Hepatic stellate cell (primary cell): ENCODE measurements at regions not wholly inside any gene's neighbourhood (a gene's known extent, or its start where the extent isn't known, plus 50 kb on each side); places are given as distances from the start of the nearest gene placed in this dataset.
"Not testable (repeated sequence)": the region's sequence is repeated elsewhere in the genome, so short reads cannot be mapped to it uniquely, and the experiment has no call there.

Source experiments
- DNase-seq: peaks from one replicate; pipeline ENCODE4 v3.0.0; 2011; ENCODE audit warnings: low spot score

DNA sequence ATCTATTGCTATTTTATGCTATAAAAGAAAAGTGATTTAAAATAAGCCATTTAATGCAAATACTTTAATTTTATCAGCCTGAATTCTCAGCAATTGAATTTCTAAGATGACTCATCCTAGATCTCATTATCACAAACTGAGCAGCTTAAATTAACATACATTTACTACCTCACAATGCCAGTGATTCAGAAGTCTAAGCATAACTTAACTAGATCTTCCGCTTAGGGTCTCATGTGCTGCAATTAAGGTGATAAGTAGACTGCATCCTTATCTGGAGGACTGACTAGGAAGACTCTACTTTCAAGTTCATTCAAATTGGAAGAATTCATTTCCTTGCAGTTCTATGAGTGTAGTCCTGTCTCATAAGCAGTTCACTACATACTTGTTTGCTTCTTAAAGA, 286.6 kb downstream of the COL11A1 start:
- no peak for DNase-seq

DNA sequence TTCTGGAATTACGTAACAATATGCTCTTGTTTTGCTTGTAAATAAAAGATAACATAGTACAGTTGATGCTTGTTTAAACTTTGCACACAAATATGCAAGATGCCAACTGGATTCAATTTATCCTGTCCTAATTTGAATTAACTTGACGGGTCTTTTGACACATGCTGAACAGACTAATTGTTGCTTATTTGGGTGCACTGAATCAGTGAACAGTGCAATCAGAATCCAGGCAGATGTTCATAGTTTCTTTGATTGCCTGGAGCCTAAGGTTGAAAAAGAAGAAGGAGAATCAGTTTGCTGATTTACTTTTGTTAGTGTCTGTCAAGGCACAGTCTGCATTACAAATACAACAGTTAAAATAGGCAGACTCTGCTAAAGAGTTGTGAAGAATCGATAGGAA, 307.9 kb downstream of the COL11A1 start:
- no peak for DNase-seq

DNA sequence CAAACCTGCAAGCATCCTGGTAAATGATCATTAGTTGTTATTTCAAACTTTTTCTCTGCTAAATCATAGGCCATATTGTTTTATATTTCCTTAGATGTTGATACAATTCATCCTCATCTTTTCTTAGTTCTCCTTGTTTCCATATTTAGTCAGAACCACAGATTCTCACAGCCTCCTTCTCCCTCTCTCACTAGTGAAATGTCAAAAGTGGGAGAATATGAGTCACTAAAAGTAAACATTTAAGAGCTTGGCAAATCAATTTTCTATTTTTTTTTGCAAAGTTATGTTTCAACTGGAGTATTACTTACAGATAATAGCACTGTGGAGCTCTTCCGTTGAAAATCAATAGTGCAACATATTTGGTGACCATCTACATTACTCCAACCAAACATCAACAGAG, 308.8 kb downstream of the COL11A1 start:
- DNase-seq: no peak

DNA sequence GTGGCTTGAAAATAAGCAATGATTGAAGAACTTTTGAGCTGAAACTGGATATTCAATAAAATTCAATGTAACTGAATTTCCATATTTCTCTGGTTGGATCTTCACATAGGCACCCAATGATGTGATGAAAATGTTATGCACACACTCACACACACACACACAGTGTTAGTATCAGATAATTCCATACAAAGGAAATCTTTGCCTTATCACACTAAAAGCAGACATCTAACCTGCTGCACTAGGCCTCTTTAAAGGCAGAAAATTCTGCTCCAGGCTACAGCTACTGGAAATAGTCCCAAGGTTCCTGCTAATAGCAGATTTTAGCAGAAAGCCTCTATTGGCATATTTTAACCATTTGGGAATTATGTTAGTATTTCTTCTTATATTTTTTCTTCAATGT, 309.6 kb downstream of the COL11A1 start:
- no peak for DNase-seq

DNA sequence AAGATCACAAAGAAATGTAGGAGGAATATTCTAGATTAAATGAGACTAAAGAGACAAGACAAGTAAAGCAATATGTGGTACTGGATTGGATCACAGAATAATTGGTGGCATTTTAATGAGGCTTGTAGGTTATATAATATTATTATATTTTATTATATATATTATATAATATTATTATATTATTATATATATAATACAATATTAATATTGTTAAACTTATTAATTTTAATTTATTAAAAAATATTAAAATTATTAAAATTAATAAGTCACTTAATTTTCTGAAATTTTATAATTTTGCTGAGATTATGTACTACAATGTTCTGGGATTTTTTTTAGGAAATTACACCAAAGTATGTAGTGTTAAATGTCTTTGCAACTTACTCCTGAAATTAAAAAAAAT, 311.9 kb downstream of the COL11A1 start:
- no peak for DNase-seq

DNA sequence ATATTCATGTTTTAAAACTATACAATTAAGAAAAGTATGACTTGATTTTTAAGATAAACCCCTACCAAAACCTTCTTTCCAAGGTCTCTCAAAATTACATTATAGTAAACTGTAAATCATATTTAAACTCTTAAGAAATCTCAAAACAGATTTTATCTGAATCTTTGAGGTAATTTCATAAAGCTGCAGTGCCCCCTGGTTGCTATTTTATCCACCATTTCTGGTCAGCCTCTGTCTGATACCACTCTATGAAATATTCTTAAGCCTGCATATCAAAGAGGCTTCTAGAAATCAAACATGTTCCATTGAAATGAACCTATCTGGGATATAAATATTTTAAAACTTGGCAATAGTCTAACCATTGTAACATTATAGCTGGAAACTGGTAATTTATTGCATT, 317.3 kb downstream of the COL11A1 start:
- no peak for DNase-seq

DNA sequence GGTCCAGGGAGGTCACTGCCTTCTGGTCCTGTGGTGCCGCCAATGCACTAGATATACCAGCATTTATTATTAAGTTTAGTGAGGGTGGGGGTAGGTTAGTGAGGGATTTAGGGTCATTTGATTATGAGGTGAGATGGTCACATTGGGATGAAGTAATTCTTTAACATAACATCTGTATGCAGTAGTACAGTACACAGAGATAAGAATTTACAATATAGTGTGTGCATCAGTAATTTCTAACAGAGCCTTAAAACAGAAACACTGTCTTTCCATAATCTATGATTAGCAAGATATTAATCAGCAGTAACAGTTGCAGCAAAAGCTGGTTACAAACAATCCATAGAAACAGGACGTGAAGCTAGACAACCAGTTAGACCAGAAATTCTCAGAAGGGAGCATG, 318.4 kb downstream of the COL11A1 start:
- not testable (repeated sequence) for DNase-seq

DNA sequence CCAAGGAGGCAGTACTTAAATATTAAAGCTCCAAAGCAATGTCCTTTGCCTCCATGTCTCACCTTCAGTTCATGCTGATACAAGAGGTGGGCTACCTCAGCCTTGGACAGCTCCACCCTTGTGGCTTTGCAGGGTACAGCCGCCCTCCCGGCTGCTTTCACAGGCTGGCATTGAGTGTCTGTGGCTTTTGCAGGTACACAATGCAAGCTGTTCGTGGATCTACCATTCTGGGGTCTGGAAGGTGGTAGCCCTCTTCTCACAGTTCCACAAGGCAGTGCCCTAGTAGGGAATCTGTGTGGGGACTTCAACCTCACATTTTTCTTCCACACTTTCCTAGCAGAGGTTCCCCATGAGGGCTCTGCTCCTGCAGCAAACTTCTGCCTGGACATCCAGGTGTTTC, 324.8 kb downstream of the COL11A1 start:
- DNase-seq: no peak

DNA sequence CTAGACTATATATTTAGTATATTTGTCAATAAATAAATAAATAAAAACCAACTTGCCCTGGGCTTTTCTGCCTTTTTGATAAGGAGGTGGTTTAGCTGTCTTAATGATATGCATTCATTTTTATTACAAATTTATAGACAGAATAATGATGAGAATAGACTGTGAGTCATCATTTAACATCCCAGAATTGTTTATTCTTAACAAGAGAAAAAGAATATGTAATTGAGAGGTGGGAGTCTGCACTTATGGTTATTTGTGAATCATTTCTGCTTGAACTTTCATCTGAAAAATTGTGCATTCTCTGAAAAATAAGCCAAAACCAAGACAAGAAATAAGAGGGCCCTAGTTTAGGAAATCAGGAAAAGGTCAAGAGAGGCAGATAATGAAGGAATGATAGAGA, 326.2 kb downstream of the COL11A1 start:
- DNase-seq: no peak

DNA sequence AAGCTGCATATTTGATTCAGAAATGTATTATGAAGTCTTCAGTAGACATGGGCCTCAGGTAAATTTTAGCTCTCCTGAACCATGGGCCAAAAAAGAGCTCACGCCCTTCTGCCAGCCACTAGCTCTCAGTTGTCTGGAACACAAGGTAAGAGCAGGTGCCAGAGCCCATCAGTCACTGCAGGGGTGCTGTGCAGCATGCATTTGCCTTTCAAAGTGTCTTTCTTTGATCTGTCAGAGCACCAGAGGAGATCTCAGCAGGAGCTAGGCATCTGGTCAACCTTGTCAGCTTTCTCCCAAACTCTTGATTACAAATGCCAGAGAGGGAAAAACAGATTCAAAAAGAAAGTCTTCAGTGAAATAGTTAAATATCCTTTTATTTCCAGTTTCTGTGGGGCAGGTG, 332.3 kb downstream of the COL11A1 start:
- no peak for DNase-seq

DNA sequence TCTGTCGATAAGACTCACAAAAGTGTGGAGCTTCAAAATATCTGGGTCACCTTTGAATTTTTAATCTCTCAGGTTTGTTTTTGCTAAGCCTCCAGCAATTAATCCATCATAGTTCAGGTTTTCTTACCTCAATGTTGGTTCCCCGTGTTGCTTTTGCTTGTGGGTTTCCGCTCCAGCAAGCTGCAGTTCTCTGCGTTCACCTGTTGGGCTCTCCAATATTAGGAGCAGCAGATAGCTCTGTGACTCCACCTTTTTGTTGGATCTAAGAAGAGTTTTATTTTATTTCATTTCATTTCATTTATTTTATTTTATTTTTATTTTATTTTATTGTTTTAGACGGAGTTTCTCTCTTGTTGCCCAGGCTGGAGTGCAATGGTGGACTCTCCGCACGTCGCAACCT, 335.5 kb downstream of the COL11A1 start:
- DNase-seq: no peak

DNA sequence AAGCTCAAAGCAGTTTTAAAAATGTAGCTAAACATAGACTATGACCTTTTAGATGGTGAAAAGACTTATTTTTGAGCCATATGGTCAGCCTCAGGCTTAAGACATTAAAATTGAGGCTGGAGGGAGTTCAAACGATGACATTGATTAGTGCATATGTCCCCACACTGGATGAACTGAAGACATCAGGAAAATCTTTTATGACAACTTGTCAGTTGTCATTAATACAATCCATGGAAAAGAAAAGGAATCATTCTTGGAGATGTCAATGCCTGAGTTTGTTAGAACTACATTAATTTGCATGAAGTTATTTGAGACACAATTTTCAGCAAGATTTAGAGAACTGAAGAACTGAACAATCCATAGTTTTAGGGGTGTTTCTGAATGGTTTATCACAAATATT, 349.9 kb downstream of the COL11A1 start:
- no peak for DNase-seq

DNA sequence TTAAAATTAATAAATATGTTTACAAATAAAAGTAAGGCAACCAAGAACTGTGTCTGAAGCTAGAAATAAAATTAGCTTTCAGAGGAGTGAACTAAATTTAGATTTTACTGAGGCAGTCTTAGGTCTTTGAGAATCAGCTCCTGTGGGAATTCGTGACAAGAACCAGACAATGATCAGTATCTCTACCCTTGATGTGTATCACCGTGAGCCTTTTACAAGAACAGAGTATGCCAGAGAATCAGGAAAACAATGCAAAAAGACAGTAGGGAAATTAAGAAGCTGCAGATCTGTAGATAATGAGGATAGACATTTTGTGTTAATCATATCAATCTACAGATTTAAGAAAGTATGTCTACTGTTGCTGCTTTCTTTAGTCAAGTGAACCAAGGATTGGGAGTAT, 351.0 kb downstream of the COL11A1 start:
- no peak for DNase-seq

DNA sequence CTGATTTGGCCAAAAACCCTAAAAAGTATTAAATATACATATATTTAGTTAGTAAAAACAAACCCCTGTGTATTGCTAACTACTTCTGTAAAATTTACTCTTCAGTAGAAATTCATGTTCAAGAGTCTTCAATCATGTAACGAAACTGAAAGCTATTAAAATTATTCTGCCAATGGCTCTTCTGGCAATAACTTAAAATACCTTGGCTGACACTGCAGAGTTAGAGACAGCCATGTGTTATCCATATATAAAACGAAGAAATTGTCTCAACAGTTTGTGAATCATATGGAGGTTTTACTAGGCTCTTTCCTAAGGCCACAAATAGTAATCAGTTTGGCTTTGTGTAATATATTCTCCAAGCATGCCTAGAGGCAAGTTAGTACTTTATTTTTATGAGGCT, 357.2 kb downstream of the COL11A1 start:
- no peak for DNase-seq

DNA sequence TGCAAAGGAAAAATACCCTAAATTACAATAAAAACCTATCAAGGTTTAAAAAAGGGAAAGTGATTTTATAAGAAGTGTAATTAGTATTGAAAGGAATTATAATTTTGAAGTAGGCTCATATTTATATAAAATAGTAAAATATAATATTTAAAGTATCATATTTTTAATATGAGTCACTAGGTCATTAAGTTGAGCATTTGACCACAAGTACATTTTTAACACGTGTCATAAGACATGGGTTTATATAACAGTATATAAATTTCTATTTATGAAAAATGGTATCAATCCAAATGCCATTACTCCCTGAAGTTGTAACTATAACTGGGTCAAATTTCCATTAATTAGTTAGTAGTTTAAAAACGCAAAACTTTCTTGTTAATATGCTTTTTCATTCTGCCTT, 365.9 kb downstream of the COL11A1 start:
- DNase-seq: peak; percentile 0

DNA sequence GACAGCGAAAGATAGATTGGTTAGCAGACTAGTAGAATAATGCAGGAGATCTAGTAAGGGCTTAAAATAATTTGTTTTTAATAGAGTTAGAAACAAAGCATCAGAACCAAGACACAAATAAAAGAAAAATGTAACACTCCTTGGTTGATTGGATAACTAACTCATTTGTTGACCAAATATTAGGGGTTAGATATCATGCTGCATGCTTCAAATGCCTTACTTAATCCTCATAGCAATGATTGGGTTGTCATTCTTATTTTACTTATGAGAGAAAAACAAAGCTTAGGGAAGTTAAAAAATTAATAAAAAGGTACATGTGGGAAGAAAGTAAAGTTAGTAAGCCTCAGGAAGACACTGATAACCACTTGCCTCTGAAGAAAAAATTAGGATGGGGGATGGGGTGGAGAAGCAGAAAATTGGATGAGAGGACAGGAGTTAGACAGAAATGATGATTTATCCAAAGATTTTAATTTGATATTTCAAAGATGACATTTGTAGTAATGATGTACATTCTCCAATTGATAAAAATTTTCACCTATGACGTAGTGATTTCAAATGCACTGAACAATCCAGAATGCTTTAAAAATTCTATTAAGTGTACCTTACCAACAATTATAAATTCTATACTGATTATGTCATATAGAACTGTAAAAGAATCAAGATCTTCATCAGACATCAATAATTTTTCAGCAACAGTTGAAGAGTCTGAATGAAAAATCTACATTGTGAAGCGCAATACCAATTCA, 374.7 kb downstream of the COL11A1 start:
- DNase-seq: no peak

DNA sequence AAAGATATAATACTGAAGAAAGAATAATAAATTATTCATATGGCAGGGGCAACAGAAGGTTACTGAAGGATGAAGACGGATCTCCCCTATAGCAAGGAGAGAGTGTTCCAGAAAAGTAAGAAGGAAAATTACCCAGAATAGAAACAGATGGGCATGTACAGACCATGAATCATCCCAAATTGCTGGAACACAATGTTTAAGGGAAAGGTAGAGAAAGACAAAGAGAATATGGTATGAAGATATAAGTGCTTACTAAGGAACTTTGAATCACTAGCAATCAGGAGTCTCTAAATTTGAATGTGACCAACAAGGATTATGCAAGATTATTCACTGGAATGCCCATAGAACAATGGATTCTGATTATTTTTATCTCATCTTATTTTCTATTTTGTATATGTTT, 375.4 kb downstream of the COL11A1 start:
- no peak for DNase-seq

DNA sequence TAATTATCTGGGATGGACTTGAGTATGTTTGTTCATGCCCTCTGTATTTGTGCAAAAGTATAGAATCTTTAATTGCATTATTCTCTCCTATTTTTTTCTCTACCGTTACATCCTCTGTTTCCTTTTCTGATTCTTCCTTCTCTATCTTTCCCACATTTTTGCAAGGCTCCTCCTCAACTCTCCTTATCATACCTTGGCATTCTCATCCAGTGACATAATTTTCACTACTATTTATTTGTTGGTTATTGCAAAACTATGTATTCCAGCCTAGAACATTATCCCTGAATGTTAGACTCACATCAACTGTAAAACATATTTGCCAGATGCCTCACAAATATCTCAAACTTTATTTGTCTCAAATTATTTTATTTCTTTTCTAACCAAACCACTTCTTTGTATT, 381.9 kb downstream of the COL11A1 start:
- no peak for DNase-seq

DNA sequence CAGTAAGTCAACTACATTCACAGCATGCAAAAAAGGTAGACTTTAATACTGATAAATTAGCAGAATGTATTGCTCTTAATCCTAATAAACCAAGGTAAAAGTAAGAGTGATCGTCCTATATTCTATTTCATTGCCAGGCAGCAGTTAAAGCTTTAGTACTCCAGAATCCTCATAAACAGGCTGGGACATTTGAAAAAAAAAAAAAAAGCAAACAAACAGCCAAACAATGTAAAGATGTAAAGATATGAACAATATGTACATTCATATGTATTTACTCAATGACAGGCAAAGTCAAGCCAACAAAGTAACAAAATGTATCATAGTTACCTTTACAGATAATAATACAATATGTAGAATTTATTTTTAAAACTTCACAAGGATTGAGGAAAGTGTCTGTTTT, 383.6 kb downstream of the COL11A1 start:
- no peak for DNase-seq

DNA sequence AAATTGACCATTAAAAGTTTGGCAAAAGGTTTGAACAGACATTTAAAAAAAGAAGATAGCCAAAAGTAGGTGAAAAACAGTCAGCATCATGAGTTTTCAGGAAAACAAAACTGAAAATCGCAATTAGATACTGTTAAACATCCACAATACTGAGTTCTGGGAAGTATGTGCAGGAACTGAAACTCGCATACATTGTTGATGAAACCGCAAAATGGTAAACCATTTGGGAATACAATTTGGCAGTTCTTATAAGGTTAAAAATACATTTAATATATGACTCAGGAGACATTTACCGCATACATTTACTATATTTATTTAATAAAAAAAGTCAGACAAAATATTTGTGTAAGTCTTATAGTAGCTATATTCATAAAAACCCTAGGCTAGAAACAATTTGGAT, 393.2 kb downstream of the COL11A1 start:
- DNase-seq: no peak

DNA sequence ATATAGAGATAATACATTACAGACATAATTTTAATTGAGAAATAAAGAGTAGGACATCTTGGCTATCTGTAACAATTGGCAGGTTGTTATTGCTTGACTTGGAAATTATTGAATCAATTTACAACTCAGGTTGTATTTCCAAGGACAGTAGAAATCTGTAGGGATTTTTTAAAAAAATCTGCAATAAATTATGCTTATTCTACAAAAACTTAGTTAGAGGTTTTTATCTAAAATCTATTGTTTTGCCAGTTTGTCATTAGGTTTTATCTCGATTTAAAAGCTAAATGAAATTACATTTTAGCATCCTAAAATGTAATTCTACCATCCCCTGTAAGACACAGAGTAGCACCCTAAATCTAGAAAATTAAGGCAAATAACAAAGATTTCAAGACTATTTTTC, 408.8 kb downstream of the COL11A1 start:
- no peak for DNase-seq

DNA sequence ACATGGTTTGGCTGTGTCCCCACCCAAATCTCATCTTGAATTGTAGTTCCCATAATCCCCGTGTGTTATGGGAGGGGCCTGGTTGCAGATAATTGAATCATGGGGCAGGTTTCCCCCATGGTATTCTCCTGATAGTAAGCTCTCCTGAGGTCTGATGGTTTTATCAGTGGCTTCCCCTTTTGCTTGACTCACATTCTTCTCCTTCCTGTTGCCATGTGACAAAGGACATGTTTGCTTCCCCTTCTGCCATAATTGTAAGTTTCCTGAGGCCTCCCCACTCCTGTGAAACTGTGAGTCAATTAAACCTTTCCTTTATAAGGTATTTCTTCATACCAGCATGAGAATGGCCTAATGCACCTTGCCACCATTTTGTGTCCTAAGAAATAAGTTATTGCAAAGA, 415.0 kb downstream of the COL11A1 start:
- DNase-seq: no peak

DNA sequence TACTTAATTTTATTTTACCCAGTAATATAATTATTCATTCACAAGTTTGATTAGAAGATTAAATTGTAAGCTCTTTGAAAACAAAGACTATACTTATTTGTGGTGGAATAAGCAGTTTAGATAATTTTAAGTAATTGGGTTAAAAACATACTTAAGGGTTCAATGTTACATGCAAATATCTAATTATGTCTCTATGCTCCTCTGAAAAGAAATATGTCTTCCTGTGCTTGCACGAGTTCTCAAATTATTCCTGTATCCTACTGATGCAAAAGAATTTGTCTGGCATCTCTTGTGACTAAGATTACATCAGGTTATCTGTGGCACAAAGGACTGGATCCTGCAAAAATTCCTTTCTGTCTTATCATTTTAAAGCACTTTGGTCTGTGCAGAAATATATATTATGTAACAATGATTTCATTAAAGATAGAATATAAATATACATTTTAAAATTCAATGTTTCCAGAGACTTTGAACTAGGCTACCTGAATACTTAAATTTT, 416.7 kb downstream of the COL11A1 start:
- DNase-seq: no peak

DNA sequence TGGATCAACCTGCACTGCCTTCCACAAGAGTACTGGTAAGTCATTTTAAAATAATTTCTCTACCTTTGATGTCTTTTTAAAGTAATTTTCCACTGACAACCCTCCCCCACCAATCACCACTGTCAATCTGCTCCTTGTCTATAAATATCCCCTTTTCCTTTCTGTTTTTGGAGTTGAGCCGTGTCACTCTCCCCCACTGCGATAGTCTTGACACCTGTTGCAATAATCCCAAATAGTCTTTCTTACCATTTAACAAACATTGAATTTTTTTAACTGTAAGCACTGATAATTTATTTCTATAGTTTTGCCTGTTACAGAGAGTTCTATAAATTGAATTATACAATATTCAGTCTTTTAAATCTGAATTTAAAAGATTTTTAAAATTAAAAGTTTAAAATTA, 420.9 kb downstream of the COL11A1 start:
- DNase-seq: no peak

DNA sequence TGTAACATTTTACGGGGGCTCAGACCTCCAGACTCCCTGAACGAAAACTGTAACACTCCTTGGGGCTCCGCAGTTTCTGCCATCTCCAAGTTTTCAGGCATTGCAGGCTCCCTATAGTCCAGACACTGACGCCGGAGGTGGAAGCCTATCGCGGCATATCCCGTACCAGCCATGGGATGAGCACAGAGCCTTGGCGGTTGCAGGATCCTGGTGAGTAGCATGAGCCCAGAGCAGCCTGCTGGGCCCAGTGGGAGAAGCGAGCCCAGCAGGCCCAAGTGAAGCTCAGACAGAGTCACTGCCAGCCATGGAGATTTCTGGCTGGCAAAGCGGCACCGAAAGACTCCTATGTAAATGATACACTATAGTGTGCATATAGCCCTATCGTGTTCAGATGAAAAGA, 446.8 kb downstream of the COL11A1 start:
- DNase-seq: no peak
